HCT116 (cell line): ENCODE measurements at regions not wholly inside any gene's neighbourhood (a gene's known extent, or its start where the extent isn't known, plus 50 kb on each side); places are given as distances from the start of the nearest gene placed in this dataset.

Experiments used
- ATAC-seq: fragments of 200-7000 bp; cut with Tn5 transposase; 2 replicates; pipeline ENCODE4 v1.9.1; 2020; ENCODE audit warnings: mild to moderate bottlenecking, moderate library complexity
- BruUV-seq: library from RNA; stranded (reverse); fragments of 400-500 nt; replicated peaks from 2 replicates; lab custom pipeline; 2021; lab: Mats Ljungman, UMichigan
- CTCF ChIA-PET: fragments of 300-600 bp; sonication (Branson Sonifier 250); formaldehyde crosslinking; loops from one replicate; lab custom pipeline; 2021; ENCODE audit warnings: antibody characterized with exemption; lab: Charles Lee
- POLR2A ChIA-PET: fragments of 300-600, 350-600 bp; sonication (Branson Sonifier 250); formaldehyde crosslinking; loops from one replicate; lab custom pipeline; 2021; ENCODE audit warnings: antibody characterized with exemption; lab: Charles Lee
- RAD21 ChIA-PET, 2 experiments: fragments of 300-600 bp; sonication (Branson Sonifier 250); formaldehyde crosslinking; loops; one replicate each; lab custom pipeline; 2023; ENCODE audit warnings: low total read pairs in 2 of 2; ENCODE audit not compliant: uncharacterized antibody in 2 of 2, unreplicated experiment in 2 of 2, low non-redundant PET in 1 of 2; lab: Charles Lee
- DNase-seq: peaks from one replicate; pipeline ENCODE4 v3.0.0-alpha.2; 2010; ENCODE audit warnings: low read depth, low spot score
- H2AFZ ChIP-seq: fragments of 200-600 bp; shearing (Covaris generic), sonication (generic); 2 replicates; pipeline ENCODE4 v1.6.1; 2017; ENCODE audit warnings: low read depth, mixed run types, mixed read lengths, antibody characterized with exemption, low read length; ENCODE audit not compliant: poor library complexity, severe bottlenecking
- H3K27ac ChIP-seq: 2 replicates; pipeline ENCODE4 v1.5.1; 2012; ENCODE audit warnings: low read depth, low read length
- H3K27me3 ChIP-seq: fragments of 200-600 bp; sonication (generic); 2 replicates; pipeline ENCODE4 v1.6.1; 2016; ENCODE audit warnings: mixed run types, low read length, mixed read lengths; ENCODE audit not compliant: insufficient read depth
- H3K36me3 ChIP-seq, 2 experiments: fragments of 200-500 bp in 1 of 2; fragments of 200-600 bp in 1 of 2; sonication (Bioruptor generic) in 1 of 2; sonication (generic) in 1 of 2; 2 replicates each; pipeline versions ENCODE4 v1.5.1 to v1.6.1; 2014 to 2016; ENCODE audit warnings: low read length in 2 of 2, inconsistent platforms in 1 of 2, mixed read lengths in 1 of 2, mixed run types in 1 of 2; ENCODE audit not compliant: insufficient read depth in 2 of 2, control insufficient read depth in 1 of 2
- H3K4me1 ChIP-seq, 2 experiments: fragments of 200-600 bp in 1 of 2; sonication (generic) in 1 of 2; 2 replicates each; pipeline versions ENCODE4 v1.5.1 to v1.6.1; 2012 to 2017; ENCODE audit warnings: low read length in 2 of 2, inconsistent platforms in 1 of 2, mild to moderate bottlenecking in 1 of 2, mixed read lengths in 1 of 2, mixed run types in 1 of 2, moderate library complexity in 1 of 2; ENCODE audit not compliant: insufficient read depth in 2 of 2, control insufficient read depth in 1 of 2
- H3K4me2 ChIP-seq: fragments of 200-600 bp; sonication (generic); 2 replicates; pipeline ENCODE4 v1.6.1; 2017; ENCODE audit warnings: mixed run types, low read length, mixed read lengths
- H3K4me3 ChIP-seq, 2 experiments: fragments of 200-600 bp in 1 of 2; sonication (generic) in 1 of 2; replicated peaks in 1 of 2; 2 replicates each; pipeline ENCODE4 v1.5.1; 2011 to 2016; ENCODE audit warnings: low read length in 2 of 2, control low read depth in 1 of 2, low read depth in 1 of 2, mild to moderate bottlenecking in 1 of 2, mixed read lengths in 1 of 2, mixed run types in 1 of 2
- H3K79me2 ChIP-seq: fragments of 200-600 bp; sonication (generic); 2 replicates; pipeline ENCODE4 v1.6.1; 2017; ENCODE audit warnings: mild to moderate bottlenecking, mixed run types, low read length, moderate library complexity, mixed read lengths; ENCODE audit not compliant: insufficient read depth
- H3K9ac ChIP-seq: fragments of 200-600 bp; sonication (generic); 2 replicates; pipeline ENCODE4 v1.6.1; 2016; ENCODE audit warnings: low read length, mixed read lengths
- H3K9me2 ChIP-seq: fragments of 200-600 bp; sonication (generic), shearing (Covaris generic); 2 replicates; pipeline ENCODE4 v1.6.1; 2017; ENCODE audit warnings: mixed run types, mild to moderate bottlenecking, moderate library complexity; ENCODE audit not compliant: insufficient read depth
- H3K9me3 ChIP-seq, 2 experiments: fragments of 200-500 bp in 1 of 2; fragments of 200-600 bp in 1 of 2; sonication (Bioruptor generic) in 1 of 2; sonication (generic) in 1 of 2; 2 replicates each; pipeline ENCODE4 v1.6.1; 2014 to 2017; ENCODE audit warnings: low read length in 2 of 2, mixed read lengths in 2 of 2, inconsistent platforms in 1 of 2, low read depth in 1 of 2, mild to moderate bottlenecking in 1 of 2, mixed run types in 1 of 2, moderate library complexity in 1 of 2; ENCODE audit not compliant: control insufficient read depth in 1 of 2, insufficient read depth in 1 of 2
- H4K20me1 ChIP-seq: fragments of 200-600 bp; sonication (generic), shearing (Covaris generic); 2 replicates; pipeline ENCODE4 v1.6.1; 2017; ENCODE audit warnings: mixed run types, mild to moderate bottlenecking, moderate library complexity; ENCODE audit not compliant: insufficient read depth
- CEBPB ChIP-seq: IDR thresholded peaks from 2 replicates; pipeline ENCODE4 v1.6.1; 2012; ENCODE audit warnings: low read depth
- EGR1 ChIP-seq: IDR thresholded peaks from 2 replicates; pipeline ENCODE4 v1.6.1; 2012; ENCODE audit warnings: low read depth
- ELF1 ChIP-seq: IDR thresholded peaks from 2 replicates; pipeline ENCODE4 v1.6.1; 2012; ENCODE audit warnings: low read depth, borderline replicate concordance
- EZH2 ChIP-seq: fragments of 200-600 bp; sonication (generic); IDR thresholded peaks from 2 replicates; pipeline ENCODE4 v1.6.1; 2017; ENCODE audit warnings: antibody characterized with exemption, mixed run types
- EZH2phosphoT487 ChIP-seq: fragments of 200-600 bp; IDR thresholded peaks from 2 replicates; pipeline ENCODE4 v1.6.1; 2018; ENCODE audit warnings: antibody characterized with exemption, borderline replicate concordance
- FOSL1 ChIP-seq: IDR thresholded peaks from 2 replicates; pipeline ENCODE4 v1.6.1; 2012; ENCODE audit warnings: low read depth
- POLR2A ChIP-seq: IDR thresholded peaks from 2 replicates; pipeline ENCODE4 v1.7.0; 2011; ENCODE audit warnings: borderline replicate concordance; ENCODE audit not compliant: insufficient read depth, insufficient read length; ENCODE audit errors: extremely low read depth
- POLR2AphosphoS5 ChIP-seq: IDR thresholded peaks from 2 replicates; pipeline ENCODE4 v1.6.1; 2011; ENCODE audit warnings: mild to moderate bottlenecking, low read depth, low read length, moderate library complexity
- RAD21 ChIP-seq: IDR thresholded peaks from 2 replicates; pipeline ENCODE4 v1.6.1; 2012; ENCODE audit warnings: low read depth, mild to moderate bottlenecking
- SIN3A ChIP-seq: IDR thresholded peaks from 2 replicates; pipeline ENCODE4 v1.6.1; 2012; ENCODE audit warnings: low read depth
- SP1 ChIP-seq: IDR thresholded peaks from 2 replicates; pipeline ENCODE4 v1.6.1; 2012; ENCODE audit warnings: low read depth
- SRF ChIP-seq: IDR thresholded peaks from 2 replicates; pipeline ENCODE4 v1.6.1; 2012; ENCODE audit warnings: low read depth
- TCF7L2 ChIP-seq: IDR thresholded peaks from 2 replicates; pipeline ENCODE4 v1.7.0; 2011; ENCODE audit warnings: borderline replicate concordance, inconsistent platforms; ENCODE audit not compliant: insufficient read depth, insufficient read length; ENCODE audit errors: extremely low read depth
- YY1 ChIP-seq: IDR thresholded peaks from 2 replicates; pipeline ENCODE4 v1.6.1; 2011; ENCODE audit warnings: low read length, low read depth, moderate library complexity, mild to moderate bottlenecking; ENCODE audit not compliant: insufficient replicate concordance; ENCODE audit errors: extremely low read depth
- ZFX ChIP-seq: fragments of 450-650 bp; IDR thresholded peaks from 2 replicates; pipeline ENCODE4 v1.6.1; 2017
- intact Hi-C: fragments of 100-400 bp; cut with micrococcal nuclease; formaldehyde crosslinking; loops from 2 replicates; pipeline ENCODE4 v1.10.0; 2022
- TF ChIP-seq, protein P1 (sequence below), 3 experiments: fragments of 200-600 bp in 1 of 3; sonication (generic) in 1 of 3; IDR thresholded peaks in 2 of 3; conservative IDR thresholded peaks in 1 of 3; 2 replicates each; pipeline ENCODE4 v1.5.1; 2012 to 2017; ENCODE audit warnings: low read depth in 2 of 3, low read length in 2 of 3, antibody characterized with exemption in 1 of 3, borderline replicate concordance in 1 of 3, control low read depth in 1 of 3, mild to moderate bottlenecking in 1 of 3, mixed read lengths in 1 of 3, mixed run types in 1 of 3, moderate library complexity in 1 of 3; ENCODE audit not compliant: insufficient read depth in 1 of 3
- TF ChIP-seq, protein P2 (sequence below): IDR thresholded peaks from 2 replicates; pipeline ENCODE4 v1.6.1; 2011; ENCODE audit warnings: mild to moderate bottlenecking, low read length, moderate library complexity; ENCODE audit not compliant: insufficient replicate concordance; ENCODE audit errors: extremely low read depth
- TF ChIP-seq, protein P3 (sequence below): IDR thresholded peaks from 2 replicates; pipeline ENCODE4 v1.6.1; 2012

DNA sequence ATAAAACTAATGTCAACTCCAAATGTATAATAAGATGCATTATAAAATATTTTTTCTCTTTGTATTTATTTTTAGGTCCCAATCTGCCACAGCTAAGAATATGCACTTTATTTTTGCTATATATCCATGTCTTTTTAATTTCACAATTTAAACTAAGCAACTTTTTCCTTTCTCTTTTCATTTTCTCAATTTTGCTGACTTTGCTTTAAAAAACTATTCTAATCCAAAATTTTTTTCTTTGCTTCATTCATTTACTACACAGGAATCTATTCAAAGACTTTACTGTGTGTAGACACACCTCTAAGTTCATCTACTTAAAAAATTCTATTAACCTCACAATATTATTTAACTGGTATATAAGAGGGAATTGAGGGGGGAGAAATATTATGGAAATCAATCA lies 201.9 kb downstream of the ADGRA3 start:
- intact Hi-C loops = no loop called here
- BruUV-seq = no TSS peak

More for the DNA sequence above, 201.9 kb downstream of the ADGRA3 start:
- Histone ChIP-seq H3K27me3 (no peaks in the 10 kb centered on the region), H3K4me1 (no peaks in the 10 kb centered on the region), H3K9me2 (no peaks in the 10 kb centered on the region), H3K36me3 (no peaks in the 10 kb centered on the region), H3K27ac (no peak overlapping the region), H3K4me2 (no peak overlapping the region), H3K9ac (no peak overlapping the region), H3K4me3 (no peak overlapping the region), H3K9me3 (no peaks in the 10 kb centered on the region), H4K20me1 (no peaks in the 10 kb centered on the region), H2AFZ (no peak overlapping the region), H3K79me2 (no peaks in the 10 kb centered on the region)
- CTCF ChIA-PET = no interaction called here
- DNase-seq = no peak
- TF ChIP-seq, protein P1, sequence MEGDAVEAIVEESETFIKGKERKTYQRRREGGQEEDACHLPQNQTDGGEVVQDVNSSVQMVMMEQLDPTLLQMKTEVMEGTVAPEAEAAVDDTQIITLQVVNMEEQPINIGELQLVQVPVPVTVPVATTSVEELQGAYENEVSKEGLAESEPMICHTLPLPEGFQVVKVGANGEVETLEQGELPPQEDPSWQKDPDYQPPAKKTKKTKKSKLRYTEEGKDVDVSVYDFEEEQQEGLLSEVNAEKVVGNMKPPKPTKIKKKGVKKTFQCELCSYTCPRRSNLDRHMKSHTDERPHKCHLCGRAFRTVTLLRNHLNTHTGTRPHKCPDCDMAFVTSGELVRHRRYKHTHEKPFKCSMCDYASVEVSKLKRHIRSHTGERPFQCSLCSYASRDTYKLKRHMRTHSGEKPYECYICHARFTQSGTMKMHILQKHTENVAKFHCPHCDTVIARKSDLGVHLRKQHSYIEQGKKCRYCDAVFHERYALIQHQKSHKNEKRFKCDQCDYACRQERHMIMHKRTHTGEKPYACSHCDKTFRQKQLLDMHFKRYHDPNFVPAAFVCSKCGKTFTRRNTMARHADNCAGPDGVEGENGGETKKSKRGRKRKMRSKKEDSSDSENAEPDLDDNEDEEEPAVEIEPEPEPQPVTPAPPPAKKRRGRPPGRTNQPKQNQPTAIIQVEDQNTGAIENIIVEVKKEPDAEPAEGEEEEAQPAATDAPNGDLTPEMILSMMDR (IDR thresholded peaks at IDR 0.05 in 2 of 3, conservative IDR thresholded peaks at IDR 0.05 in 1 of 3; ENCODE audit: borderline replicate concordance in 1 of 3, insufficient read depth in 1 of 3, low read depth in 2 of 3, low read length in 2 of 3) = no peak
- no peak for TF ChIP-seq SIN3A
- TF ChIP-seq POLR2A = no peak
- TF ChIP-seq ELF1 = no peak
- no peak for TF ChIP-seq TCF7L2
- TF ChIP-seq, protein P2, sequence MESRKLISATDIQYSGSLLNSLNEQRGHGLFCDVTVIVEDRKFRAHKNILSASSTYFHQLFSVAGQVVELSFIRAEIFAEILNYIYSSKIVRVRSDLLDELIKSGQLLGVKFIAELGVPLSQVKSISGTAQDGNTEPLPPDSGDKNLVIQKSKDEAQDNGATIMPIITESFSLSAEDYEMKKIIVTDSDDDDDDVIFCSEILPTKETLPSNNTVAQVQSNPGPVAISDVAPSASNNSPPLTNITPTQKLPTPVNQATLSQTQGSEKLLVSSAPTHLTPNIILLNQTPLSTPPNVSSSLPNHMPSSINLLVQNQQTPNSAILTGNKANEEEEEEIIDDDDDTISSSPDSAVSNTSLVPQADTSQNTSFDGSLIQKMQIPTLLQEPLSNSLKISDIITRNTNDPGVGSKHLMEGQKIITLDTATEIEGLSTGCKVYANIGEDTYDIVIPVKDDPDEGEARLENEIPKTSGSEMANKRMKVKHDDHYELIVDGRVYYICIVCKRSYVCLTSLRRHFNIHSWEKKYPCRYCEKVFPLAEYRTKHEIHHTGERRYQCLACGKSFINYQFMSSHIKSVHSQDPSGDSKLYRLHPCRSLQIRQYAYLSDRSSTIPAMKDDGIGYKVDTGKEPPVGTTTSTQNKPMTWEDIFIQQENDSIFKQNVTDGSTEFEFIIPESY = no peak
- TF ChIP-seq POLR2AphosphoS5 = no peak
- TF ChIP-seq SRF = no peak
- no peak for TF ChIP-seq YY1
- TF ChIP-seq SP1 = no peak
- TF ChIP-seq RAD21 = no peak
- TF ChIP-seq, protein P3, sequence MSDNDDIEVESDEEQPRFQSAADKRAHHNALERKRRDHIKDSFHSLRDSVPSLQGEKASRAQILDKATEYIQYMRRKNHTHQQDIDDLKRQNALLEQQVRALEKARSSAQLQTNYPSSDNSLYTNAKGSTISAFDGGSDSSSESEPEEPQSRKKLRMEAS = no peak
- no peak for TF ChIP-seq EZH2
- TF ChIP-seq FOSL1 = no peak
- TF ChIP-seq EZH2phosphoT487 = no peak
- no peak for TF ChIP-seq CEBPB
- no peak for TF ChIP-seq ZFX
- no peak for TF ChIP-seq EGR1
- POLR2A ChIA-PET = no interaction called here
- RAD21 ChIA-PET = no interaction called here
- ATAC-seq = no peak
